HG02970 (cell line): ENCODE measurements at regions not wholly inside any gene's neighbourhood (a gene's known extent, or its start where the extent isn't known, plus 50 kb on each side); places are given as distances from the start of the nearest gene placed in this dataset.

ENCODE experiments used
- ATAC-seq: cut with Tn5 transposase; IDR thresholded peaks from one replicate; pipeline ENCODE4 v1.9.1; 2021; ENCODE audit warnings: mild to moderate bottlenecking, moderate library complexity, moderate number of reproducible peaks; ENCODE audit not compliant: unreplicated experiment, low FRiP score

DNA sequence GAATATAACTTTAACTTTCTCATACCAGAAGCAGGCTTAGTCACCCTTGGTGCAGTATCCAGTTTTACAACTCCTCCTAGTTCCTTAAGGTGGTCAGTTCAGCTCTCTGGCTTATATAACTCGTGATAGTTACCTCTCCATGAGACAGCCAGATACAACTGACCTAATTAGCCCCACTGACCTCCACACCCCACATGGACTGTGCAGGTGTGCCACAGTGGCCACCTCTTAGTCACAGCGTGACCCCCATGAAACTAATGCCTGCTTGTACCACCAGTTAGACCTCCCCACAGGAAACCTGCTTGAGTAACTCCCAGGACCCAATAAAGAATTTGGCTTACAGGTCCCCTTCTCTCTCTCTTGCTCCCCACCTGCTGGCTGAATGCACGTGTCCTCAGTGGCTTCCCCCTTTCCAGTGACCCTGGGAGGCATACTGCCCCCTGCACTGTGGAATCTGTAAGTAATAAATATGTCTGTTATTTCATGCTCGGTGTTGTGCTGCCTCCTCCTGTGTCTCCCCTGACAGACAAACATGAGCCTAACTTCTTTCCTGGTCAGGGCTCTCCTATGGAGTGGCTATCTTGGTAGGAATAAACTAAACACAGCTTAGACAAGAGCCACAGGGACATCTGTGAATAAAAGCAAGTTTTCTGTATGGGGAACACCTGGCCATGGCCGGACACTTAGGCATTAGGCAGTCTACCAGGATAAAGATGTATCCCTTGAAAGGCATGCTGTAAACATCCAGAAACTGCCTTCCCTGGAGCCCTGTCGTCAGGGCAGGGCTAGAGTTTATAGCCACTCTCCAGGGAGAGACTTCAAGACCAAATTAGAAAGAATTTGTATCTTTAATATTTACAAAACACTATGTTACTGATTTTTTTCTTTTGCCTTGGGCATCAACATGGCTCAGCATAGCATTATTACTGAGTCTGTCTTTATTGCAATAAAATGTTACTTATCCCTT, 209.7 kb upstream of the BOD1L1 start:
- no peak for ATAC-seq

DNA sequence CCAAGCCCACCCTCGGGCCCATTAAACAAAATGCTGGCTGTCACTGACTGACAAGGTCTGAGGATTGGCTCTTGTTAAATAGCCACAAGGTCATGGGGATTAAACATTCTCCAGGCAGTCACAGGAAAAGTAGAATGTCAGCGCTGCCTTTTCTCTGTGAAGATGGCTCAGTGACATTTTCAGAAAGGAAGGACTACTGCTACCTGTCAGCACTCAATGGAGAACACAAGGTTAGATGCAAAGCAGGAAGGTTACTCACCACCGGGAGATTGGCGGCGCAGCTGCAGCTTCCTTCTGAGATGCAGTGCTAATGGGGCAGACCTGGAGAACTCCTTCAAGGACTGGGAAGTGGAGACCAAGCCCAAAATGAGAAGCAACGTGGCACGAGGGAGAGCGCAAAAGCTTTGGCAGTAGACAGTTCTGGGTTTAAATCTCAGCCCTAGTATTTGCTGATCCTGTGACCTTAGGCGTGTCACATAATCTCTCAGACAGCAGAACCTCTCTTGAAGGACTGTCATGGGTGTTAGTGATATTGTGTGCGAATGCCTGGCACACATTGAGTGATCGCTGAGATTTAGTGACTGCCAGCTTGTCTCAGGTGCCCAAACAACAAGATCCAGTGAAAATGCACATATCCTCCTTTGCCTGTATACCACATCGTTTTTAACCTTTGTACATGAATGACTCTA, 213.1 kb upstream of the BOD1L1 start:
- ATAC-seq: no peak

DNA sequence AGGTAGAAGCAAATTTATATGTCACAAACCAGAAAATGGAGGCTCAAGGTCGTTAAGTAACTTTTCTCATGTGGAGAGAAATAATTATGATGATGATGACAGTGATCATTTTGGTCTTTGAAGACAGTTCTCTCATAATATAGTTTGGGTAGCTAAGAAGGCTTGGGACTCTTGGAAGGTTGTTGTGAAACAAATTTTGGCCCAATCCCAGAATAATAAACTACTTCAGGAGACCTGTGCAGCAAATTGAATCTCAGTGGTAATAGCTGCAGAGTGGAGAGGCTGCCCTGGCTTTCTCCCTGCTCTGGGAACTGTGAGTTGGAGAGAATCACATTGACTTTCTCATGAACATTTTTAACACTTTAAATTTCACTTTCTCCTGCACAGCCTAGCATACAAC, 217.2 kb upstream of the BOD1L1 start:
- ATAC-seq: no peak

GRCh38 chr4:13849778-13850177, 222.3 kb upstream of the BOD1L1 start:
- no peak for ATAC-seq

GRCh38 chr4:13851085-13851940, 223.8 kb upstream of the BOD1L1 start:
- no peak for ATAC-seq

DNA sequence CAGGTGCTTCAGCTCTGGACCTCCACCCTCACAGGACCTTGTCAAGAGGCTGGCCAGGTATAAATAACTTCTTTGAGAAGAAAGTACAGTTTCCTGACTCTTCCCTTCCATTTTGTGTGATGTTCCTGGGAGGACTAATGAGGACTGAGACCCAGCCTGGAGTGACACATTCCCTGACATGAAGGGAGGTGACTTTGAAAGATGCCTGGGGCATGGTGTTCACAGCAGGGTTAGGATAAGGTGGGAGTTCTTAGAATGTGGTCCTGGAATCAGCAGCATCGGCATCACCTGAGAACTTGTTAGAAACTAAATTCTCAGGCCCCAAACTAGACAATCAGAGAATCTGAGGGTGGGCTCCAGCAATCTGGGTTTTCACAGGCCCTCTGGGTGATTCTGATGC, 224.9 kb upstream of the BOD1L1 start:
- no peak for ATAC-seq

- ATAC-seq: no peak
Measured at GRCh38 chr4:13856387-13856786, 228.9 kb upstream of the BOD1L1 start.

GRCh38 chr4:13857397-13857796, 229.9 kb upstream of the BOD1L1 start:
- ATAC-seq: no peak

GRCh38 chr4:13857800-13858199, 230.3 kb upstream of the BOD1L1 start:
- no peak for ATAC-seq

DNA sequence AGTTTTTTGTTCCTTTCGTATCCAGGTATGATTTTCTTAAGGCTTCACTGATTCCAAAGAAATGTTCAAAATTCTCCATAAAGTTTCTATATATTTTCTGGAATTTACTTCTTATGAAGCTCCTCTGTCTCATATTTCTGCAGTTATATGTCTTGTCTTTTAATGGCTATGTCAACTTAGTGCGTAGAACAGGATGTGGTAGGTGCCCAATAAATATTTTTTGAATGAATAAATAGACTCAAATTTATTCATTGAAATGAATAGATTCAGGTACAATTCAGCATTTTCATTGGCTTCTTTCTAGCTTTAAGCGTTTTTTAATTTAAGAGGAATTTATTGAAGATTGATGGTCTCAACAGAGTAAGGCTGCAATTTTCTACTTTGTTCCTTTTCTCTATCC, 231.9 kb upstream of the BOD1L1 start:
- ATAC-seq: no peak

DNA sequence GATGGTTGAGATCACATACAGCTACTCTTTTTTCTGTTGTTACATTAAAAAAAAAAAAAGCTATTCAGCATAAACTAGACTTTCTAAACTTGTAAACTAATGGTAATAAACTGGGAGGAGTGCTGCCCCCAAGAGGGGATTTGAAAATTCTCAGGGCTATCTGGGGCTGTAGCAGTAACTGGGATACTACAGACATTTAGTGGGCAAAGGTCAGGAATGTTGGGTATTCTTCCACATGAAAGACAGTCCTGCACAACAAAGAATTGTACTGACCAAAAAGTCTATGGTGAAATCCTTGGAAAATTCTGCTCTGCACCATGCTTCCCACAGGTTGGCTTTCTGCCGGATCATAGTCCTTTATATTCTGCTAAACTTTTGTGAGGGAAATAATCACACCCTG, 232.6 kb upstream of the BOD1L1 start:
- ATAC-seq: no peak

DNA sequence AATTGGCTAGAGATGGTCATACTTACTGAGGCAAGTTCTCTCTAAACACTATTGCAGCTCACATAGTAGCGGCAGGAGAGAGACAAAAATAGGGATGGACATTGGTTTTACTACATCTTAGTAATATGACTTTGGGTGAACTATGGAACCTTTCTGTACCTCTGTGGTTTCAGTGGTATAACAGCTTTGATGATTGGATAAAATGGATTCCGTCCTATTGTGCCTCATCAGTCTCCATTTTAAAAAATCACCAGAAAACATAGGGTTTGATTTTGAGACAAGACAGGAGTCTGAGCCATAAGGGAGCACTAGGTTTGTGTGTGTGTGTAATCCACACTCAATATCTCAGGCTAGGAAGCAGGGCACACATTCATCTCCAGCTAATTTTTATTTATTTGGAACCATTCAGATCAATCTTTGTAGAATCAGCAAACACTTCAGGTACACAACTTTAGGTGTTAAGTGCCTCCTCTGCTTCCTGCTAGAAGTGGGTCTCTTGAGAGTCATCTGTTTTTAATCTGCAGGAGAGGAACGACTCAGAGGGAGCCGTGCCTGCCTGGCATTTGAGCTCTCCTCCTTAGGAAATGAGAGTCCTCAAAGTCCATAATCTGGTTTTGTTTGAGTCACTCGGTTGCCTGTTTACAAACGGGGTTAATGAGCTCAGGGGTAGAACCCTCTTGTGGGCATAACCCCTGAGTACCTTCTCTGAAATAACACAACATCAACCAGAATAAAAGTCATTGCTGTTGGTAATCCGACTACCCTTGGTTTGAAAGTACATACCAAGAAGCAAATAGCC, 238.5 kb upstream of the BOD1L1 start:
- ATAC-seq: no peak

GRCh38 chr4:13866881-13867280, 239.4 kb upstream of the BOD1L1 start:
- no peak for ATAC-seq

DNA sequence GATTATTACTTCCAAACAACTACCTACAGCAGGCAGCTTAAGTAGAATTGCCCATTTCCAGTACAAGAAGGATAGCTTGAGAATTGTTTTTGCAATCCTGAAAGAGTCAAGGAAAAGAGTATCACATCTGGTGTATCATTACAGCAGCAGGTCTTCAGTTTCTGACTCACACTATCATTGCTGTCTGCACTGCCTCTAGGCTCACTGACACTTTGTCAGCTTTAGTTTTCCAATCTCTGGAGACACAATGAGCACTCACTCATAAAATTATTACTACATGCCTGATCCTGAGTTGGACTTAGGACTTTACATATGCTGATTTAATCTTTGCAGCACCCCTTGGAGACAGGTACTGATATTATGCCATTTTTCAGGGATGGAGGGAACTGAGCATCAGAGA, 244.6 kb upstream of the BOD1L1 start:
- no peak for ATAC-seq

- no peak for ATAC-seq
Measured at GRCh38 chr4:13872955-13873354, 245.4 kb upstream of the BOD1L1 start.

GRCh38 chr4:13875181-13875580, 247.7 kb upstream of the BOD1L1 start:
- ATAC-seq: no peak

DNA sequence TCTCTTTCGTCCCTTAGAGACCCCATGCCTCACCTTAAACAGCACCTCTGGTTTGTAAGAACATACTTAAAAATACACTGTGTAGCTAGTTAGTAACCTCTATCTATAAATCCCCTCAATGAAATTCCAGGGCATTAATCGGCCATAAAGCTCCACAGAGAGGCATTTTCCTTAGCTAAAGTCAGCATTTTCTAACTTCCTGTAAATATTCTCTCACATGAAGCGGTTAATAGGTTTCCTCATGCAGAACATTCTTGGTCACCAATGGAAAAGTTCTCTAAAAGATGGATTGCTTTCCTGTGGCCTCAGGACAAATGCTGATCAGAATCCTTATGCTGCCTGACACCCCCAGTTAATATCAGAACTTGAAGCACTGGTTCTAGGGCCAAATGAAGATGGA, 248.6 kb upstream of the BOD1L1 start:
- no peak for ATAC-seq

- ATAC-seq: no peak
Measured at GRCh38 chr4:13876940-13877339, 249.4 kb upstream of the BOD1L1 start.

- no peak for ATAC-seq
Measured at GRCh38 chr4:13877626-13878025, 250.1 kb upstream of the BOD1L1 start.

DNA sequence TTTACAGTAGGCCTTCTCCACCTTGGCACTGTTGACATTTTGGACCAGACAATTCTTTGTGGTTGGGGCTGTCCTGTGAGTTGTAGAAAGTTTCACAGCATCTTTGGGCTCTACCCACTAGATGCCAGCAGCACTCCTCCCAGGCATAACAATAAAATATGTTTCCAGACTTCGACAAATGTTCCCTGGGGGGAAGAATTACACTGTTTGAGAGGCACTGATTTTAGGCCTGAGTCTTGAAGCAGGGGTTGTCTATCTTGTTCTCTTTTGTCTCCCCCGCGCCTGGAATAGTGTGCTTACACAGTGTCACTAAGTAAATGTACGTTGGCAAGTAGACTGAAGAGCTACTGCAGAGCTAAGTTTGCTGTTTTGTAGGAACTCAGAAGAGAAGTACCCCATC, 254.4 kb upstream of the BOD1L1 start:
- no peak for ATAC-seq
